HepG2 (cell line): ENCODE measurements at regions not wholly inside any gene's neighbourhood (a gene's known extent, or its start where the extent isn't known, plus 50 kb on each side); places are given as distances from the start of the nearest gene placed in this dataset.
A peak's percentile ranks its signal among the peaks of the same experiment; 100 is the strongest.

ENCODE experiments used
- BCL6 ChIP-seq: IDR thresholded peaks from 2 replicates; pipeline ENCODE4 v1.6.1; 2016; ENCODE audit warnings: missing genetic modification reagents, missing compliant biosample characterization
- BRD4 ChIP-seq: sonication (generic); formaldehyde crosslinking; IDR thresholded peaks from 2 replicates; pipeline ENCODE4 v1.4.0; 2020; ENCODE audit warnings: missing genetic modification reagents
- ERF ChIP-seq: IDR thresholded peaks from 2 replicates; pipeline ENCODE4 v1.6.1; 2018; ENCODE audit warnings: missing biosample characterization, missing genetic modification reagents
- ETV5 ChIP-seq: IDR thresholded peaks from 2 replicates; pipeline ENCODE4 v1.6.1; 2018; ENCODE audit warnings: missing biosample characterization, missing genetic modification reagents, inconsistent platforms, borderline replicate concordance
- FOSL1 ChIP-seq: sonication (generic); formaldehyde crosslinking; IDR thresholded peaks from 2 replicates; pipeline ENCODE4 v1.9.0; 2021; ENCODE audit warnings: missing genetic modification reagents, borderline replicate concordance
- KLF13 ChIP-seq: sonication (generic); formaldehyde crosslinking; IDR thresholded peaks from 2 replicates; pipeline ENCODE4 v1.4.0; 2020; ENCODE audit warnings: mild to moderate bottlenecking, missing genetic modification reagents
- KMT2B ChIP-seq: IDR thresholded peaks from 2 replicates; pipeline ENCODE4 v1.6.1; 2016; ENCODE audit warnings: missing genetic modification reagents, missing compliant biosample characterization
- MAZ ChIP-seq, 2 experiments: sonication (generic) in 1 of 2; formaldehyde crosslinking in 1 of 2; IDR thresholded peaks; 2 replicates each; pipeline versions ENCODE4 v1.5.0 to v1.6.1; 2012 to 2020; ENCODE audit warnings: low read depth in 2 of 2, mild to moderate bottlenecking in 2 of 2, borderline replicate concordance in 1 of 2, improper control_type of control experiment in 1 of 2, low read length in 1 of 2, missing genetic modification reagents in 1 of 2, moderate library complexity in 1 of 2
- MXD4 ChIP-seq: IDR thresholded peaks from 2 replicates; pipeline ENCODE4 v1.6.1; 2016; ENCODE audit warnings: mild to moderate bottlenecking, missing biosample characterization, missing genetic modification reagents
- NFE2 ChIP-seq: sonication (generic); formaldehyde crosslinking; IDR thresholded peaks from 2 replicates; pipeline ENCODE4 v1.4.0; 2020; ENCODE audit warnings: missing genetic modification reagents
- NR2C2 ChIP-seq: sonication (generic); formaldehyde crosslinking; IDR thresholded peaks from 2 replicates; pipeline ENCODE4 v1.4.0; 2020; ENCODE audit warnings: missing genetic modification reagents, mild to moderate bottlenecking, moderate library complexity, borderline replicate concordance
- RBAK ChIP-seq: sonication (generic); formaldehyde crosslinking; IDR thresholded peaks from 2 replicates; pipeline ENCODE4 v1.5.1; 2020; ENCODE audit warnings: mild to moderate bottlenecking, missing genetic modification reagents
- RCOR2 ChIP-seq: IDR thresholded peaks from 2 replicates; pipeline ENCODE4 v1.6.1; 2016; ENCODE audit warnings: missing biosample characterization, missing genetic modification reagents
- TAF15 ChIP-seq: fragments of 200-400 bp; formaldehyde crosslinking; IDR thresholded peaks from one replicate; pipeline ENCODE4 v1.6.1; 2018; ENCODE audit warnings: mild to moderate bottlenecking, low read depth, low read length; ENCODE audit not compliant: poor library complexity, severe bottlenecking
- TCF7L2 ChIP-seq: IDR thresholded peaks from 2 replicates; pipeline ENCODE4 v1.6.1; 2011; ENCODE audit warnings: mild to moderate bottlenecking, low read depth, low read length, moderate library complexity
- ZNF230 ChIP-seq: sonication (generic); formaldehyde crosslinking; IDR thresholded peaks from 2 replicates; pipeline ENCODE4 v1.4.0; 2020; ENCODE audit warnings: mild to moderate bottlenecking, missing genetic modification reagents
- ZNF619 ChIP-seq: sonication (generic); formaldehyde crosslinking; IDR thresholded peaks from 2 replicates; pipeline ENCODE4 v1.4.0; 2020; ENCODE audit warnings: mild to moderate bottlenecking, missing genetic modification reagents
- ZSCAN30 ChIP-seq: sonication (generic); formaldehyde crosslinking; IDR thresholded peaks from 2 replicates; pipeline ENCODE4 v1.5.0; 2020; ENCODE audit warnings: mild to moderate bottlenecking, missing genetic modification reagents
- TF ChIP-seq, protein P1 (sequence below): sonication (generic); formaldehyde crosslinking; IDR thresholded peaks from 2 replicates; pipeline ENCODE4 v1.4.0; 2020; ENCODE audit warnings: missing genetic modification reagents
- TF ChIP-seq, protein P2 (sequence below): sonication (generic); formaldehyde crosslinking; IDR thresholded peaks from 2 replicates; pipeline ENCODE4 v1.5.0; 2020; ENCODE audit warnings: missing genetic modification reagents
- TF ChIP-seq, protein P3 (sequence below): sonication (generic); formaldehyde crosslinking; IDR thresholded peaks from 2 replicates; pipeline ENCODE4 v1.9.0; 2022; ENCODE audit warnings: missing genetic modification reagents, mild to moderate bottlenecking, borderline replicate concordance
- TF ChIP-seq, protein P4 (sequence below): IDR thresholded peaks from 2 replicates; pipeline ENCODE4 v1.6.1; 2016

DNA sequence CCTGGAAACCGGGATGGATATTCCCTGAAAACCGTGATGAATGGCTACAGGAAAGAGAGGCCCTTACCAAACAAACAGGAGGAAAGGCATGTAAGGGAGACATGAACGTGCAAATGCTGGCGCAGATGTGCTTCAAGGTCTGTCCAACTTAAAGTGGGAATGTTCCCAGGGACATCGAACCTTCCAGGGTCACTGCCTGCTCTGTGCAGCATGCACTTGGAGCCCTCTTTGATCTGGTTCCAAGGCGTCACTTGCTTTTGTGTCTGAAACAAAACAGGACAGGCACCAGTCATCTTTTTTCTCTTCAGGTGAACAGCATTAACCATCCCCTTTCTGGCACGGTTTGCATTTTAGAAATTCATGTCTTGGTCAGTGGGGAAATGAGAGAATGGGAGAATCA, 479.4 kb downstream of the RASEF start (continued):
- TF ChIP-seq KMT2B (CRISPR knock-in tag) (no peak), FOSL1 (CRISPR knock-in tag) (no peak), BCL6 (CRISPR knock-in tag) (peak; percentile 78), RBAK (CRISPR knock-in tag) (no peak), ZSCAN30 (CRISPR knock-in tag) (no peak), NFE2 (no peak), BRD4 (CRISPR knock-in tag) (peak; percentile 62; the same call in 1 of the 2 replicates), TAF15 (no peak), MXD4 (CRISPR knock-in tag) (0 out of 2 replicates have a peak, but pooled peaks have one; percentile 26), KLF13 (CRISPR knock-in tag) (no peak), MAZ (IDR thresholded peaks at IDR 0.05; ENCODE audit: borderline replicate concordance, low read depth, low read length) (no peak), MAZ (CRISPR knock-in tag; IDR thresholded peaks at IDR 0.05; ENCODE audit: low read depth) (no peak), ERF (CRISPR knock-in tag) (peak; percentile 44; the same call in 1 of the 2 replicates), NR2C2 (CRISPR knock-in tag) (no peak), ZNF230 (CRISPR knock-in tag) (no peak), ZNF619 (CRISPR knock-in tag) (no peak), ETV5 (peak; percentile 69; the same call in 1 of the 2 replicates), RCOR2 (CRISPR knock-in tag) (peak; percentile 49; the same call in 1 of the 2 replicates), TCF7L2 (peak; percentile 30; the same call in 1 of the 2 replicates)
- TF ChIP-seq, protein P1, sequence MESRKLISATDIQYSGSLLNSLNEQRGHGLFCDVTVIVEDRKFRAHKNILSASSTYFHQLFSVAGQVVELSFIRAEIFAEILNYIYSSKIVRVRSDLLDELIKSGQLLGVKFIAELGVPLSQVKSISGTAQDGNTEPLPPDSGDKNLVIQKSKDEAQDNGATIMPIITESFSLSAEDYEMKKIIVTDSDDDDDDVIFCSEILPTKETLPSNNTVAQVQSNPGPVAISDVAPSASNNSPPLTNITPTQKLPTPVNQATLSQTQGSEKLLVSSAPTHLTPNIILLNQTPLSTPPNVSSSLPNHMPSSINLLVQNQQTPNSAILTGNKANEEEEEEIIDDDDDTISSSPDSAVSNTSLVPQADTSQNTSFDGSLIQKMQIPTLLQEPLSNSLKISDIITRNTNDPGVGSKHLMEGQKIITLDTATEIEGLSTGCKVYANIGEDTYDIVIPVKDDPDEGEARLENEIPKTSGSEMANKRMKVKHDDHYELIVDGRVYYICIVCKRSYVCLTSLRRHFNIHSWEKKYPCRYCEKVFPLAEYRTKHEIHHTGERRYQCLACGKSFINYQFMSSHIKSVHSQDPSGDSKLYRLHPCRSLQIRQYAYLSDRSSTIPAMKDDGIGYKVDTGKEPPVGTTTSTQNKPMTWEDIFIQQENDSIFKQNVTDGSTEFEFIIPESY (CRISPR knock-in tag), result peak; percentile 53; the same call in 1 of the 2 replicates
- TF ChIP-seq, protein P2, sequence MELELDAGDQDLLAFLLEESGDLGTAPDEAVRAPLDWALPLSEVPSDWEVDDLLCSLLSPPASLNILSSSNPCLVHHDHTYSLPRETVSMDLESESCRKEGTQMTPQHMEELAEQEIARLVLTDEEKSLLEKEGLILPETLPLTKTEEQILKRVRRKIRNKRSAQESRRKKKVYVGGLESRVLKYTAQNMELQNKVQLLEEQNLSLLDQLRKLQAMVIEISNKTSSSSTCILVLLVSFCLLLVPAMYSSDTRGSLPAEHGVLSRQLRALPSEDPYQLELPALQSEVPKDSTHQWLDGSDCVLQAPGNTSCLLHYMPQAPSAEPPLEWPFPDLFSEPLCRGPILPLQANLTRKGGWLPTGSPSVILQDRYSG, result no peak
- TF ChIP-seq, protein P3, sequence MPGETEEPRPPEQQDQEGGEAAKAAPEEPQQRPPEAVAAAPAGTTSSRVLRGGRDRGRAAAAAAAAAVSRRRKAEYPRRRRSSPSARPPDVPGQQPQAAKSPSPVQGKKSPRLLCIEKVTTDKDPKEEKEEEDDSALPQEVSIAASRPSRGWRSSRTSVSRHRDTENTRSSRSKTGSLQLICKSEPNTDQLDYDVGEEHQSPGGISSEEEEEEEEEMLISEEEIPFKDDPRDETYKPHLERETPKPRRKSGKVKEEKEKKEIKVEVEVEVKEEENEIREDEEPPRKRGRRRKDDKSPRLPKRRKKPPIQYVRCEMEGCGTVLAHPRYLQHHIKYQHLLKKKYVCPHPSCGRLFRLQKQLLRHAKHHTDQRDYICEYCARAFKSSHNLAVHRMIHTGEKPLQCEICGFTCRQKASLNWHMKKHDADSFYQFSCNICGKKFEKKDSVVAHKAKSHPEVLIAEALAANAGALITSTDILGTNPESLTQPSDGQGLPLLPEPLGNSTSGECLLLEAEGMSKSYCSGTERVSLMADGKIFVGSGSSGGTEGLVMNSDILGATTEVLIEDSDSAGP, result no peak
- TF ChIP-seq, protein P4, sequence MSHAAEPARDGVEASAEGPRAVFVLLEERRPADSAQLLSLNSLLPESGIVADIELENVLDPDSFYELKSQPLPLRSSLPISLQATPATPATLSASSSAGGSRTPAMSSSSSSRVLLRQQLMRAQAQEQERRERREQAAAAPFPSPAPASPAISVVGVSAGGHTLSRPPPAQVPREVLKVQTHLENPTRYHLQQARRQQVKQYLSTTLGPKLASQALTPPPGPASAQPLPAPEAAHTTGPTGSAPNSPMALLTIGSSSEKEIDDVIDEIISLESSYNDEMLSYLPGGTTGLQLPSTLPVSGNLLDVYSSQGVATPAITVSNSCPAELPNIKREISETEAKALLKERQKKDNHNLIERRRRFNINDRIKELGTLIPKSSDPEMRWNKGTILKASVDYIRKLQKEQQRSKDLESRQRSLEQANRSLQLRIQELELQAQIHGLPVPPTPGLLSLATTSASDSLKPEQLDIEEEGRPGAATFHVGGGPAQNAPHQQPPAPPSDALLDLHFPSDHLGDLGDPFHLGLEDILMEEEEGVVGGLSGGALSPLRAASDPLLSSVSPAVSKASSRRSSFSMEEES (CRISPR knock-in tag), result 0 out of 2 replicates have a peak, but pooled peaks have one; percentile 52
